ENCODE measurements at regions not wholly inside any gene's neighbourhood (a gene's known extent, or its start where the extent isn't known, plus 50 kb on each side); places are given as distances from the start of the nearest gene placed in this dataset.

DNA sequence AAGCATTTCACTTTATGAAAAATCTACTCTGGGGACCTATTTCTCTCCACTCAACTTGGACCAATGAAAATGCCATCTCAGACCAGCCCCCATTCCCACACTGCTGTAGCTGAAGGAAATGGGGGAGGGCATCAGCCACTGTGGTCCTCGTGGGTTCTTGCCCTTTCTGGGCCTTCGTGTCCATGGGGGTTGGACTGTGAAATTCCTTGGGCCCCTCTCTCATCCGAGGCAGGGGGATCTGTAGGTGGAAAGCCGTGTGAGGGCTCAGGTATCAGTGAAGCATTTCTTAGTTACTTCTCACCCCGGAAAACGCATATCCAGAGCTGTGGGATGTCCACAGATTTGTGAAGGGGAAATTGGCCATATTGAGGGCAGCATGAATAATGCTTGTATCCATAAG, 147.9 kb downstream of the CDC5L start:
- H3K36me3 ChIP-seq (ENCODE audit: insufficient read depth, low read length) = no peaks in the 10 kb centered on the region
- no peaks in the 10 kb centered on the region for H3K79me2 ChIP-seq (replicated peaks; ENCODE audit: insufficient read depth, low read length)
- H3F3A ChIP-seq (ENCODE audit: insufficient read depth, low read length, poor library complexity, severe bottlenecking) = no peaks in the 10 kb centered on the region
- H3K4me3 ChIP-seq (ENCODE audit: low read length) = no peak overlapping the region
- no peak overlapping the region for H2AFZ ChIP-seq (ENCODE audit: low read depth, low read length)
- no peaks in the 10 kb centered on the region for H3K9me3 ChIP-seq (ENCODE audit: low read length)
- H3K27me3 ChIP-seq (ENCODE audit: insufficient read depth, low read depth, low read length) = peaks cover 12% of the 10 kb centered on the region
- H3K9me2 ChIP-seq (ENCODE audit: insufficient read depth, low read length) = no peaks in the 10 kb centered on the region
- H3K9ac ChIP-seq (ENCODE audit: low read length) = no peak overlapping the region
- TF ChIP-seq, protein P1, sequence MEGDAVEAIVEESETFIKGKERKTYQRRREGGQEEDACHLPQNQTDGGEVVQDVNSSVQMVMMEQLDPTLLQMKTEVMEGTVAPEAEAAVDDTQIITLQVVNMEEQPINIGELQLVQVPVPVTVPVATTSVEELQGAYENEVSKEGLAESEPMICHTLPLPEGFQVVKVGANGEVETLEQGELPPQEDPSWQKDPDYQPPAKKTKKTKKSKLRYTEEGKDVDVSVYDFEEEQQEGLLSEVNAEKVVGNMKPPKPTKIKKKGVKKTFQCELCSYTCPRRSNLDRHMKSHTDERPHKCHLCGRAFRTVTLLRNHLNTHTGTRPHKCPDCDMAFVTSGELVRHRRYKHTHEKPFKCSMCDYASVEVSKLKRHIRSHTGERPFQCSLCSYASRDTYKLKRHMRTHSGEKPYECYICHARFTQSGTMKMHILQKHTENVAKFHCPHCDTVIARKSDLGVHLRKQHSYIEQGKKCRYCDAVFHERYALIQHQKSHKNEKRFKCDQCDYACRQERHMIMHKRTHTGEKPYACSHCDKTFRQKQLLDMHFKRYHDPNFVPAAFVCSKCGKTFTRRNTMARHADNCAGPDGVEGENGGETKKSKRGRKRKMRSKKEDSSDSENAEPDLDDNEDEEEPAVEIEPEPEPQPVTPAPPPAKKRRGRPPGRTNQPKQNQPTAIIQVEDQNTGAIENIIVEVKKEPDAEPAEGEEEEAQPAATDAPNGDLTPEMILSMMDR (IDR thresholded peaks at IDR 0.05; ENCODE audit: poor library complexity, severe bottlenecking) = no peak
- no peak for TF ChIP-seq POLR2AphosphoS5 (IDR thresholded peaks at IDR 0.05)
- TF ChIP-seq, protein P2, sequence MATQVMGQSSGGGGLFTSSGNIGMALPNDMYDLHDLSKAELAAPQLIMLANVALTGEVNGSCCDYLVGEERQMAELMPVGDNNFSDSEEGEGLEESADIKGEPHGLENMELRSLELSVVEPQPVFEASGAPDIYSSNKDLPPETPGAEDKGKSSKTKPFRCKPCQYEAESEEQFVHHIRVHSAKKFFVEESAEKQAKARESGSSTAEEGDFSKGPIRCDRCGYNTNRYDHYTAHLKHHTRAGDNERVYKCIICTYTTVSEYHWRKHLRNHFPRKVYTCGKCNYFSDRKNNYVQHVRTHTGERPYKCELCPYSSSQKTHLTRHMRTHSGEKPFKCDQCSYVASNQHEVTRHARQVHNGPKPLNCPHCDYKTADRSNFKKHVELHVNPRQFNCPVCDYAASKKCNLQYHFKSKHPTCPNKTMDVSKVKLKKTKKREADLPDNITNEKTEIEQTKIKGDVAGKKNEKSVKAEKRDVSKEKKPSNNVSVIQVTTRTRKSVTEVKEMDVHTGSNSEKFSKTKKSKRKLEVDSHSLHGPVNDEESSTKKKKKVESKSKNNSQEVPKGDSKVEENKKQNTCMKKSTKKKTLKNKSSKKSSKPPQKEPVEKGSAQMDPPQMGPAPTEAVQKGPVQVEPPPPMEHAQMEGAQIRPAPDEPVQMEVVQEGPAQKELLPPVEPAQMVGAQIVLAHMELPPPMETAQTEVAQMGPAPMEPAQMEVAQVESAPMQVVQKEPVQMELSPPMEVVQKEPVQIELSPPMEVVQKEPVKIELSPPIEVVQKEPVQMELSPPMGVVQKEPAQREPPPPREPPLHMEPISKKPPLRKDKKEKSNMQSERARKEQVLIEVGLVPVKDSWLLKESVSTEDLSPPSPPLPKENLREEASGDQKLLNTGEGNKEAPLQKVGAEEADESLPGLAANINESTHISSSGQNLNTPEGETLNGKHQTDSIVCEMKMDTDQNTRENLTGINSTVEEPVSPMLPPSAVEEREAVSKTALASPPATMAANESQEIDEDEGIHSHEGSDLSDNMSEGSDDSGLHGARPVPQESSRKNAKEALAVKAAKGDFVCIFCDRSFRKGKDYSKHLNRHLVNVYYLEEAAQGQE (IDR thresholded peaks at IDR 0.05; ENCODE audit: borderline replicate concordance) = no peak
- no peak for TF ChIP-seq TAF1 (IDR thresholded peaks at IDR 0.05; ENCODE audit: low read depth)
- no peak for TF ChIP-seq EP300 (conservative IDR thresholded peaks at IDR 0.05; ENCODE audit: poor library complexity, severe bottlenecking)
- TF ChIP-seq RAD21 (conservative IDR thresholded peaks at IDR 0.05) = no peak
- no peak for TF ChIP-seq EZH2 (IDR thresholded peaks at IDR 0.05; ENCODE audit: borderline replicate concordance, insufficient read depth, low read length, poor library complexity, severe bottlenecking)
- TF ChIP-seq SMC3 (conservative IDR thresholded peaks at IDR 0.05; ENCODE audit: poor library complexity) = no peak
- no peak for TF ChIP-seq MXI1 (conservative IDR thresholded peaks at IDR 0.05; ENCODE audit: poor library complexity, severe bottlenecking)
- no peak overlapping the region for H3K27ac ChIP-seq (ENCODE audit: low read length)
- no peak overlapping the region for H3K4me2 ChIP-seq (ENCODE audit: low read length)
- H4K20me1 ChIP-seq (ENCODE audit: insufficient read depth) = no peaks in the 10 kb centered on the region

DNA sequence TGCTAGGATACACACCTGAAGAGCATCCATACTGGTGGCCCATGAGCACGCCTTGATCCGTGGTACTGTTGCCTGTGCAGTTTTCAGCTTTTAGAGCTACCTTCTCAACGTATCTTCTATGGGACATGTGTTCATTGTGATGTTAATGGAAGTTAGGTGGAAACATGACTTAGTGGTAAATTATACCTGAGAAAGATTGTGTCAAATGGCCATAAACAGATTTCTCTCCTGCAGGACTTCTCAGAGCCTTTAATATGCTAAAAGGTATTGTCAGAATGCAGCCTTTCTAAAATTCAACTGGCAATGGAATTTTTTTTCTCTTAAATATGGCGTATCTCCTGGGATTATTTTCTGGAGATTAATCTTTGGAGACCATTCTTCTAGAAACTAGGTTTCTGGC, 148.5 kb downstream of the CDC5L start:
- Histone ChIP-seq H3K4me3 (ENCODE audit: low read length) (no peak overlapping the region), H3K79me2 (replicated peaks; ENCODE audit: insufficient read depth, low read length) (no peaks in the 10 kb centered on the region), H2AFZ (ENCODE audit: low read depth, low read length) (no peak overlapping the region), H3K27me3 (ENCODE audit: insufficient read depth, low read depth, low read length) (peaks cover 16% of the 10 kb centered on the region), H3K9me2 (ENCODE audit: insufficient read depth, low read length) (no peaks in the 10 kb centered on the region), H3K9ac (ENCODE audit: low read length) (no peak overlapping the region), H3K4me2 (ENCODE audit: low read length) (no peak overlapping the region), H3K36me3 (ENCODE audit: insufficient read depth, low read length) (no peaks in the 10 kb centered on the region), H3K9me3 (ENCODE audit: low read length) (no peaks in the 10 kb centered on the region), H4K20me1 (ENCODE audit: insufficient read depth) (no peaks in the 10 kb centered on the region), H3K27ac (ENCODE audit: low read length) (no peak overlapping the region), H3F3A (ENCODE audit: insufficient read depth, low read length, poor library complexity, severe bottlenecking) (no peaks in the 10 kb centered on the region)
- TF ChIP-seq TAF1 (IDR thresholded peaks at IDR 0.05; ENCODE audit: low read depth) = no peak

Measured in neural cell (in vitro differentiated cells).